Glutamatergic neuron (in vitro differentiated cells): ENCODE measurements at regions not wholly inside any gene's neighbourhood (a gene's known extent, or its start where the extent isn't known, plus 50 kb on each side); places are given as distances from the start of the nearest gene placed in this dataset.

Experiments
- DNase-seq: peaks from one replicate; pipeline ENCODE4 v3.0.0; 2022
- H3K27ac Mint-ChIP-seq: one replicate; pipeline ENCODE4 v1.8.0; 2020; ENCODE audit warnings: mild to moderate bottlenecking, mixed read lengths, inconsistent platforms; ENCODE audit not compliant: unreplicated experiment
- H3K27me3 Mint-ChIP-seq: one replicate; pipeline ENCODE4 v1.8.0; 2020; ENCODE audit warnings: mild to moderate bottlenecking, moderate library complexity, mixed read lengths, inconsistent platforms; ENCODE audit not compliant: unreplicated experiment
- H3K36me3 Mint-ChIP-seq: one replicate; pipeline ENCODE4 v1.8.0; 2020; ENCODE audit warnings: mild to moderate bottlenecking, mixed read lengths, inconsistent platforms; ENCODE audit not compliant: unreplicated experiment
- H3K4me1 Mint-ChIP-seq: one replicate; pipeline ENCODE4 v1.8.0; 2020; ENCODE audit warnings: mild to moderate bottlenecking, low read depth, mixed read lengths, inconsistent platforms; ENCODE audit not compliant: unreplicated experiment
- H3K4me3 Mint-ChIP-seq: one replicate; pipeline ENCODE4 v1.8.0; 2020; ENCODE audit warnings: mild to moderate bottlenecking, mixed read lengths, inconsistent platforms; ENCODE audit not compliant: unreplicated experiment
- H3K9me3 Mint-ChIP-seq: one replicate; pipeline ENCODE4 v1.8.0; 2020; ENCODE audit warnings: mild to moderate bottlenecking, moderate library complexity, mixed read lengths, inconsistent platforms; ENCODE audit not compliant: unreplicated experiment
- CTCF ChIP-seq: fragments of 200-600 bp; sonication (generic); IDR thresholded peaks from one replicate; pipeline ENCODE4 v1.5.0; 2021; ENCODE audit not compliant: partially characterized antibody, unreplicated experiment

GRCh38 chr9:78566948-78567675 lies 270.2 kb downstream of the PSAT1 start:
- Mint-ChIP-seq H3K9me3 (peaks cover 2% of the 10 kb centered on the region), H3K27ac (no peak overlapping the region), H3K27me3 (no peaks in the 10 kb centered on the region), H3K36me3 (no peaks in the 10 kb centered on the region), H3K4me1 (no peaks in the 10 kb centered on the region), H3K4me3 (no peak overlapping the region)
- no peak for TF ChIP-seq CTCF
- DNase-seq = no peak

GRCh38 chr9:78567693-78568092 lies 270.8 kb downstream of the PSAT1 start:
- no peak overlapping the region for H3K27ac Mint-ChIP-seq
- peaks cover 2% of the 10 kb centered on the region for H3K9me3 Mint-ChIP-seq

GRCh38 chr9:78568774-78569173 lies 271.8 kb downstream of the PSAT1 start:
- Mint-ChIP-seq H3K4me1 (no peaks in the 10 kb centered on the region), H3K27me3 (no peaks in the 10 kb centered on the region), H3K36me3 (no peaks in the 10 kb centered on the region), H3K27ac (no peak overlapping the region), H3K9me3 (peaks cover 2% of the 10 kb centered on the region), H3K4me3 (no peak overlapping the region)
- DNase-seq = no peak
- TF ChIP-seq CTCF = no peak

More at GRCh38 chr9:78567693-78568092, 270.8 kb downstream of the PSAT1 start:
- H3K4me1 Mint-ChIP-seq = no peaks in the 10 kb centered on the region
- H3K4me3 Mint-ChIP-seq = no peak overlapping the region
- no peak for DNase-seq
- H3K36me3 Mint-ChIP-seq = no peaks in the 10 kb centered on the region
- H3K27me3 Mint-ChIP-seq = no peaks in the 10 kb centered on the region
- TF ChIP-seq CTCF = no peak

GRCh38 chr9:78572266-78572665 lies 275.3 kb downstream of the PSAT1 start:
- H3K27ac Mint-ChIP-seq = no peak overlapping the region
- peaks cover under 1% of the 10 kb centered on the region for H3K9me3 Mint-ChIP-seq
- no peak overlapping the region for H3K4me3 Mint-ChIP-seq
- peaks cover 1% of the 10 kb centered on the region for H3K27me3 Mint-ChIP-seq
- peaks cover 2% of the 10 kb centered on the region for H3K4me1 Mint-ChIP-seq
- no peaks in the 10 kb centered on the region for H3K36me3 Mint-ChIP-seq
- no peak for DNase-seq
- TF ChIP-seq CTCF = no peak

- Mint-ChIP-seq H3K4me3 (no peak overlapping the region), H3K27me3 (peaks cover 1% of the 10 kb centered on the region), H3K27ac (no peak overlapping the region), H3K36me3 (no peaks in the 10 kb centered on the region), H3K9me3 (no peaks in the 10 kb centered on the region), H3K4me1 (peaks cover 2% of the 10 kb centered on the region)
- DNase-seq = no peak
- TF ChIP-seq CTCF = no peak
Observed at GRCh38 chr9:78573205-78573604, 276.3 kb downstream of the PSAT1 start.
